Astrocyte of the cerebellum (primary cell): ENCODE measurements at regions not wholly inside any gene's neighbourhood (a gene's known extent, or its start where the extent isn't known, plus 50 kb on each side); places are given as distances from the start of the nearest gene placed in this dataset.

Experiments used
- DNase-seq: peaks from one replicate; pipeline ENCODE4 v3.0.0-alpha.2; 2011; ENCODE audit warnings: low read depth
- H3K4me3 ChIP-seq: 2 replicates; pipeline ENCODE4 v1.5.1; 2011; ENCODE audit warnings: mild to moderate bottlenecking, low read depth, low read length, moderate library complexity
- CTCF ChIP-seq: IDR thresholded peaks from 2 replicates; pipeline ENCODE4 v1.5.1; 2012; ENCODE audit warnings: low read length, low read depth, moderate library complexity, mild to moderate bottlenecking; ENCODE audit errors: missing control alignments
- in situ Hi-C: cut with HindIII; loops from 2 replicates; pipeline ENCODE4 v1.10.0; 2017; ENCODE audit warnings: low sequenced_read_pairs

DNA sequence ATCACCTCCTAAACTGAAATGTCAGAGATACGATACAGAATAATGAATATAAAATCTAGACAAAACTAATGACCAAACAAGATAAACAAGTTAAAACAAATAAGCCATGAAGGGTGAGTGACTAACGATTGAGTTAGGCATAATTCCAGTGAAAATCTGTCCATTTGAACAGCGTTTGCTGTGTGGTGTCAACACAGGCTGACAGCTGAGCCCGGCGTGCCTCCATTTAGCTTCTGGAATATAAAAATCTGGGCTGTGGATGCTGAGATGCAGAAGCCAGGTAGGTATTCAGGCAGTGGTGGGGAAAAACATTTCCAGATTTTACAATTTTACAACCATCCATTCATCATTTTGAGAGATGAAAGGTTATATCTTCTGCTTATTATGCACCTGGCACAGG is 2041.4 kb upstream of the CELF4 start:
- no peak for DNase-seq
- no peak overlapping the region for H3K4me3 ChIP-seq
- in situ Hi-C loops = no loop called here
- TF ChIP-seq CTCF = no peak

DNA sequence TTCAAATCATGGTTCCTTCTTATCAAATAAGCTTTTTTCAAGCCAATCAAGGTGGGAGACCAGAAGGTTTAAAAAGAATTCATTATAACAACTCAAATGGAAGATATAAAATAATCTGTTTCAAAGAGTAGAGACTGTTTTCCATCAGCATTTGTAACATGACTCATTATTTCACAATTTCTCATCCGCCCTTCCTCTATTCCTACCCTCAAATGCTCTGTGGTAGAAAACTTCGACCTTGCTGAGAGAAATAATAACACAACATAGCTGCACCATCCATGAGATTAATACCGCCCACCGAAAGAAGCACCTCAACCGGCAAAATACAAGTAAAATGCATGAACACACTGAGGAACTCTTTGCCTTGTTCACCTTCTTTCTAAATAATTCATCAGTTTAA is 2039.2 kb upstream of the CELF4 start:
- no peak overlapping the region for H3K4me3 ChIP-seq
- in situ Hi-C loops = no loop called here
- TF ChIP-seq CTCF = no peak
- DNase-seq = no peak

DNA sequence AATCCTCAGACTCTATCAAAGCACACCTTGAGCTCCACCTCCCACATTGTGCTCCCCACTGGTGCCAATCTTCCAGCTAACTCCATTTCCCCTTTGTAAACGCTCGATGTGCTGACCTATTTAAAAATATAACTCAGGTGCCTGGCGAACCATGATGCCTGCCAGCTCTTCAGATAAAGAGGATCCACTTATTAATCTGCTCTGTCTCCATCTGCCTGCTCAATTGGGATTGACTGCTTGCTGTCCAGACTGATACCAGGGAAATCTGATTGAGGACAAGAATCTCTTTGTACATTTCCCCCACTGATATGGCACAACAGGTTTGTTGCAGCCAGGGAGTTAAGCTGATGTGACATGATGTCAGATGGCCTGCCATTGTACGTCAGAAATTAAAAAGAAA is 2036.5 kb upstream of the CELF4 start:
- in situ Hi-C loops = no loop called here
- no peak for DNase-seq

DNA sequence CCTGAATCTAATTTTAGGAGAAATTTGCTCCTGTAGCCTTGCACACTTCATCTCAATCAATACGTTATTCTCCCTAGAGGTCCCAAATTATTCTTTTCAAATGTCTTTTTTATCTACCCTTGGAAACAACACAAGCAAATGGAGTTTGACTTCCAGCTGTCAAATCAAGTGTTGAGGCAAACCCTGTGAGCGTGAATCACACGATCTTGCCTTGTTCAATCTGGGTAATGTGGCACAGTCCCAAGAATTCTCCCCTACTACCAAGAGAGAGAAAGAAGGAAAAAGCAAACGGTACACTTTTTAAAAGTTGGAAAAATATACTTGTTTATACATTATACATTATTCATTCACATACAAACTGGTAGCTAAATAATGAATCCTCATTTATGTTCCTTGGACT is 2035.3 kb upstream of the CELF4 start:
- H3K4me3 ChIP-seq = no peak overlapping the region
- DNase-seq = no peak
- no peak for TF ChIP-seq CTCF
- in situ Hi-C loops = no loop called here

More for the DNA sequence above, 2036.5 kb upstream of the CELF4 start:
- H3K4me3 ChIP-seq = no peak overlapping the region
- no peak for TF ChIP-seq CTCF

GRCh38 chr18:39599251-39599650 is 2033.7 kb upstream of the CELF4 start:
- no peak overlapping the region for H3K4me3 ChIP-seq
- in situ Hi-C loops = no loop called here
- TF ChIP-seq CTCF = no peak
- DNase-seq = no peak

GRCh38 chr18:39596891-39597290 is 2031.3 kb upstream of the CELF4 start:
- no peak for DNase-seq
- in situ Hi-C loops = no loop called here
- TF ChIP-seq CTCF = no peak
- H3K4me3 ChIP-seq = no peak overlapping the region

DNA sequence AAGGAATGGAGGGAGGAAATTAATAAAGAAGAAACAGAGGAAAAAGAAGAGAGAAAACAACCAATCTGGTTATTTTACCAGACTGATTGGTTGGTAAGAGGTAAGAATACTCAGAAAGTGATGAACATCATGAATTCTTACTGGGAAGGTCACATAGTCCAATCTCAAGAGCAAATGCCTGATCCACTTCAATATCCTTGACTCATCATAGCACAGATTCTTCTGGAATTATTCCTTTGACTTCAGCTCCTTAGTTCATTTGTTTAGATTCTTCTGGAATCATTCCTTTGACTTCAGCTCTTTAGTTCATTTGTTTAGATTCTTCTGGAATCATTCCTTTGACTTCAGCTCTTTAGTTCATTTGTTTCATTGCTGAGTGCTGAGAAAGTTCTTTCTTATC is 2030.6 kb upstream of the CELF4 start:
- in situ Hi-C loops = no loop called here
- no peak for TF ChIP-seq CTCF
- no peak overlapping the region for H3K4me3 ChIP-seq
- no peak for DNase-seq
